IMR-90 (cell line): ENCODE measurements at regions not wholly inside any gene's neighbourhood (a gene's known extent, or its start where the extent isn't known, plus 50 kb on each side); places are given as distances from the start of the nearest gene placed in this dataset.

Source experiments
- ATAC-seq: fragments of 200-7000 bp; cut with Tn5 transposase; 2 replicates; pipeline ENCODE4 v1.9.1; 2020; ENCODE audit warnings: low read depth, mild to moderate bottlenecking, moderate library complexity
- BruUV-seq: library from RNA; stranded (reverse); fragments of 400-500 nt; replicated peaks from 2 replicates; lab custom pipeline; 2021; lab: Mats Ljungman, UMichigan
- CTCF ChIA-PET: fragments of 300-600 bp; formaldehyde crosslinking; extraction: SDS; loops from one replicate; lab custom pipeline; 2021; ENCODE audit warnings: antibody characterized with exemption; lab: Yijun Ruan, JAX
- POLR2A ChIA-PET: fragments of 300-600 bp; sonication (Branson Sonifier 250); formaldehyde crosslinking; loops from one replicate; lab custom pipeline; 2022; ENCODE audit warnings: antibody characterized with exemption; ENCODE audit not compliant: unreplicated experiment; lab: Charles Lee
- DNase-seq: peaks from one replicate; pipeline ENCODE4 v3.0.0; 2013
- H2AFZ ChIP-seq: replicated peaks from 2 replicates; pipeline ENCODE3; 2013; ENCODE audit warnings: low read length, mild to moderate bottlenecking; ENCODE audit not compliant: poor library complexity
- H2AK5ac ChIP-seq: 2 replicates; pipeline ENCODE4 v1.6.1; 2013; ENCODE audit warnings: low read depth, low read length, inconsistent platforms
- H2AK9ac ChIP-seq: replicated peaks from 2 replicates; pipeline ENCODE3; 2013; ENCODE audit warnings: mild to moderate bottlenecking, low read depth, low read length, moderate library complexity; ENCODE audit not compliant: poor library complexity
- H2BK120ac ChIP-seq: 2 replicates; pipeline ENCODE4 v1.6.1; 2013; ENCODE audit warnings: low read depth, low read length, inconsistent platforms
- H2BK15ac ChIP-seq: 3 replicates; pipeline ENCODE4 v1.6.1; 2013; ENCODE audit warnings: low read depth, low read length, inconsistent platforms
- H2BK20ac ChIP-seq: 2 replicates; pipeline ENCODE4 v1.6.1; 2013; ENCODE audit warnings: low read depth, mild to moderate bottlenecking, inconsistent platforms, low read length, moderate library complexity
- H2BK5ac ChIP-seq: 2 replicates; pipeline ENCODE4 v1.6.1; 2013; ENCODE audit warnings: mild to moderate bottlenecking, low read depth, low read length, inconsistent platforms; ENCODE audit not compliant: poor library complexity, severe bottlenecking
- H3K14ac ChIP-seq: replicated peaks from 2 replicates; pipeline ENCODE4 v1.6.1; 2013; ENCODE audit warnings: low read depth, low read length, inconsistent platforms
- H3K18ac ChIP-seq: 2 replicates; pipeline ENCODE4 v1.6.1; 2013; ENCODE audit warnings: low read depth, low read length, control low read depth
- H3K23ac ChIP-seq: 2 replicates; pipeline ENCODE4 v1.6.1; 2013; ENCODE audit warnings: low read depth, low read length, inconsistent platforms
- H3K27ac ChIP-seq: 2 replicates; pipeline ENCODE4 v1.5.1; 2013; ENCODE audit warnings: mild to moderate bottlenecking, control low read depth, low read length; ENCODE audit not compliant: insufficient read depth
- H3K27me3 ChIP-seq: 2 replicates; pipeline ENCODE4 v1.6.1; 2013; ENCODE audit warnings: low read length; ENCODE audit not compliant: control insufficient read depth, insufficient read depth
- H3K36me3 ChIP-seq: 2 replicates; pipeline ENCODE4 v1.6.1; 2013; ENCODE audit warnings: low read length, mixed read lengths; ENCODE audit not compliant: control insufficient read depth, insufficient read depth
- H3K4ac ChIP-seq: 2 replicates; pipeline ENCODE4 v1.6.1; 2013; ENCODE audit warnings: low read depth, low read length, inconsistent platforms
- H3K4me1 ChIP-seq: 2 replicates; pipeline ENCODE4 v1.6.1; 2013; ENCODE audit warnings: low read length, mixed read lengths; ENCODE audit not compliant: control insufficient read depth, insufficient read depth
- H3K4me2 ChIP-seq: 2 replicates; pipeline ENCODE4 v1.6.1; 2013; ENCODE audit warnings: low read depth, mild to moderate bottlenecking, control low read depth, low read length, moderate library complexity
- H3K4me3 ChIP-seq: 2 replicates; pipeline ENCODE4 v1.5.1; 2013; ENCODE audit warnings: low read depth, mild to moderate bottlenecking, control low read depth, low read length, moderate library complexity; ENCODE audit not compliant: insufficient read depth
- H3K56ac ChIP-seq: 2 replicates; pipeline ENCODE4 v1.6.1; 2013; ENCODE audit warnings: low read length, inconsistent platforms; ENCODE audit not compliant: insufficient read depth; ENCODE audit errors: extremely low read depth
- H3K79me1 ChIP-seq, 2 experiments: 2 replicates each; pipeline ENCODE4 v1.6.1; 2013; ENCODE audit warnings: low read length in 2 of 2, inconsistent platforms in 1 of 2, low read depth in 1 of 2
- H3K9ac ChIP-seq: 2 replicates; pipeline ENCODE4 v1.6.1; 2013; ENCODE audit warnings: low read depth, low read length, control low read depth
- H3K9me1 ChIP-seq: 2 replicates; pipeline ENCODE4 v1.6.1; 2013; ENCODE audit warnings: low read length, inconsistent platforms; ENCODE audit not compliant: insufficient read depth
- H3K9me3 ChIP-seq: 2 replicates; pipeline ENCODE4 v1.6.1; 2013; ENCODE audit warnings: low read length; ENCODE audit not compliant: control insufficient read depth, insufficient read depth
- H4K20me1 ChIP-seq: 2 replicates; pipeline ENCODE4 v1.6.1; 2013; ENCODE audit warnings: low read length, inconsistent platforms; ENCODE audit not compliant: insufficient read depth
- H4K5ac ChIP-seq: 2 replicates; pipeline ENCODE4 v1.6.1; 2013; ENCODE audit warnings: mild to moderate bottlenecking, low read depth, low read length, control low read depth
- H4K8ac ChIP-seq, 2 experiments: 2 replicates each; pipeline ENCODE4 v1.6.1; 2013; ENCODE audit warnings: low read depth in 2 of 2, low read length in 2 of 2, control low read depth in 1 of 2, inconsistent platforms in 1 of 2
- H4K91ac ChIP-seq: 2 replicates; pipeline ENCODE4 v1.6.1; 2013; ENCODE audit warnings: low read depth, low read length, inconsistent platforms; ENCODE audit not compliant: insufficient read depth
- MAFK ChIP-seq: IDR thresholded peaks from 2 replicates; pipeline ENCODE4 v1.6.1; 2012; ENCODE audit warnings: low read depth, low read length, improper control_type of control experiment
- MAZ ChIP-seq: IDR thresholded peaks from 2 replicates; pipeline ENCODE4 v1.6.1; 2012; ENCODE audit warnings: low read depth, mild to moderate bottlenecking, low read length, improper control_type of control experiment, moderate library complexity, borderline replicate concordance
- NFE2L2 ChIP-seq: fragments of 150-350 bp; IDR thresholded peaks from 2 replicates; pipeline ENCODE4 v1.6.1; 2016; ENCODE audit warnings: low read depth, mild to moderate bottlenecking, low read length
- POLR2A ChIP-seq: IDR thresholded peaks from 2 replicates; pipeline ENCODE4 v1.6.1; 2012; ENCODE audit warnings: mild to moderate bottlenecking, low read depth, low read length
- RFX5 ChIP-seq: IDR thresholded peaks from 2 replicates; pipeline ENCODE4 v1.8.0; 2012; ENCODE audit warnings: low read depth, mild to moderate bottlenecking, low read length, moderate library complexity
- WGBS, 2 experiments: methylation state at CpG; one replicate each; pipeline versions ENCODE4 v1.1.5 to v1.1.7; 2013; ENCODE audit warnings: missing lambda C conversion rate in 2 of 2; ENCODE audit not compliant: insufficient read length in 1 of 2; ENCODE audit errors: extremely low coverage in 2 of 2; 5-methylcytosine and 5-hydroxymethylcytosine counted together
- dilution Hi-C: fragments of 300-500 bp; cut with HindIII; formaldehyde crosslinking; loops from one replicate; pipeline ENCODE4 v1.14.3; 2018; ENCODE audit warnings: low sequenced_read_pairs; ENCODE audit not compliant: unreplicated experiment
- in situ Hi-C: fragments of 300-500 bp; cut with MboI; formaldehyde crosslinking; loops from 3 replicates; pipeline ENCODE4 v1.14.3; 2019; ENCODE audit warnings: low sequenced_read_pairs, inconsistent platforms, mixed read lengths
- intact Hi-C: fragments of 100-400 bp; cut with micrococcal nuclease; formaldehyde crosslinking; loops from 2 replicates; pipeline ENCODE4 v1.10.0; 2022
- TF ChIP-seq, protein P1 (sequence below): conservative IDR thresholded peaks from 2 replicates; pipeline ENCODE4 v1.5.1; 2012; ENCODE audit warnings: mild to moderate bottlenecking, low read depth, low read length, improper control_type of control experiment

DNA sequence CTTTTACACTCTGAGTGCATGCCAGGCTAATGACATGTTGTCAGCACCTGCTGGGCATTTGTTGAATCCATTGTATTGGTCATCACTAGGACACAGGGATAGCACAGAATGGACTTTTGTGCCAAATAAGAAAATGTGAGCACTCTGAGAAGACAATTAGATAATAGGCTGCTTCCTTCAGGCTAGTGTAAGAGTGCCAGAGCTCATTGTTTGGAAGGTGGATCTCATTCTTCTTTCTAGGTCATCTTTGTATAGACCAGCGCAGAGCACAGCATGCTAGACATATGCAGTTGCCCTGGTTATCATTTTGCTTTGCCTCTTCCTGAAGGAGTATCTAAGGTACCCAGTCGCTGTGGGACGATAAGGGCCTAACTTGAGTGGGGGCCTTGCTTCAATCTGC is 493.4 kb upstream of the COX7C start:
- Histone ChIP-seq H4K20me1 (no peaks in the 10 kb centered on the region), H3K56ac (no peak overlapping the region), H2BK15ac (no peak overlapping the region), H4K8ac (no peak overlapping the region), H2BK5ac (no peak overlapping the region), H3K9me1 (no peaks in the 10 kb centered on the region), H3K14ac (no peak overlapping the region), H4K91ac (no peak overlapping the region), H3K4ac (no peak overlapping the region), H2BK20ac (no peak overlapping the region), H3K79me1 (no peaks in the 10 kb centered on the region), H3K27ac (no peak overlapping the region), H4K5ac (no peak overlapping the region), H3K4me2 (no peak overlapping the region), H3K18ac (no peak overlapping the region), H2AK5ac (no peak overlapping the region), H3K4me3 (no peak overlapping the region), H3K36me3 (no peaks in the 10 kb centered on the region), H3K27me3 (no peaks in the 10 kb centered on the region), H3K9ac (no peak overlapping the region), H2AFZ (no peak overlapping the region), H3K9me3 (peaks cover 4% of the 10 kb centered on the region), H2BK120ac (no peak overlapping the region), H2AK9ac (no peak overlapping the region), H3K4me1 (no peaks in the 10 kb centered on the region), H3K23ac (no peak overlapping the region)
- TF ChIP-seq RFX5 (no peak), MAZ (no peak), NFE2L2 (no peak), POLR2A (no peak), MAFK (no peak)
- TF ChIP-seq, protein P1, sequence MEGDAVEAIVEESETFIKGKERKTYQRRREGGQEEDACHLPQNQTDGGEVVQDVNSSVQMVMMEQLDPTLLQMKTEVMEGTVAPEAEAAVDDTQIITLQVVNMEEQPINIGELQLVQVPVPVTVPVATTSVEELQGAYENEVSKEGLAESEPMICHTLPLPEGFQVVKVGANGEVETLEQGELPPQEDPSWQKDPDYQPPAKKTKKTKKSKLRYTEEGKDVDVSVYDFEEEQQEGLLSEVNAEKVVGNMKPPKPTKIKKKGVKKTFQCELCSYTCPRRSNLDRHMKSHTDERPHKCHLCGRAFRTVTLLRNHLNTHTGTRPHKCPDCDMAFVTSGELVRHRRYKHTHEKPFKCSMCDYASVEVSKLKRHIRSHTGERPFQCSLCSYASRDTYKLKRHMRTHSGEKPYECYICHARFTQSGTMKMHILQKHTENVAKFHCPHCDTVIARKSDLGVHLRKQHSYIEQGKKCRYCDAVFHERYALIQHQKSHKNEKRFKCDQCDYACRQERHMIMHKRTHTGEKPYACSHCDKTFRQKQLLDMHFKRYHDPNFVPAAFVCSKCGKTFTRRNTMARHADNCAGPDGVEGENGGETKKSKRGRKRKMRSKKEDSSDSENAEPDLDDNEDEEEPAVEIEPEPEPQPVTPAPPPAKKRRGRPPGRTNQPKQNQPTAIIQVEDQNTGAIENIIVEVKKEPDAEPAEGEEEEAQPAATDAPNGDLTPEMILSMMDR: no peak
- BruUV-seq: no TSS peak
- DNase-seq (no peak), ATAC-seq (no peak)
- WGBS, 2 experiments: no CpG with 5 or more reads among the region's 3 CpGs
- ChIA-PET POLR2A (no interaction called here), CTCF (no interaction called here)
- intact Hi-C loops: no loop called here
- in situ Hi-C loops: no loop called here
- dilution Hi-C loops: no loop called here
